ENCODE measurements at regions not wholly inside any gene's neighbourhood (a gene's known extent, or its start where the extent isn't known, plus 50 kb on each side); places are given as distances from the start of the nearest gene placed in this dataset.

DNA sequence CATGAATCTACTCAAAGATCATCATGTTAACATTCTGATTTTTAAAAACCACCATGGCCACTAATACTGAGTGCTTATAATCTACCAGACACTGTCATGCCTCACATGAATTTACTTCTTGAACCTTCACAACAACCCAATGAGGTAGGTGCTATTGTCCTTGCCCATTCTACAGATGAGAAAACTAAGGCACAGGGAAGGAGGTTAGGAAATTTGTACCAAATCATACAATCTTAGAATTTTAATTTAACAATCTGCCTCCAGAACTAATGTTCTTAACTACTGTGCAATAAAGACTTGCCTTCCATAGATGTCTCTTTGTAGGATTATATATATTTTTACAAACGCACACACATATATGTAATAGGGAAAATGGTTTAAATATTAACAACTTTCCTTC, 269.5 kb downstream of the ALDH8A1 start:
- 92 to 100% (median 99%) methylated on average over 1 of the region's 1 CpG for WGBS, 4 donors
- no peak overlapping the region for H3K4me3 ChIP-seq
- DNase-seq: no peak
- H3K4me1 ChIP-seq (replicated peaks in 1 of 2): no peaks in the 10 kb centered on the region
- no peak overlapping the region for H3K27ac ChIP-seq
- H3K27me3 ChIP-seq: no peaks in the 10 kb centered on the region
- intact Hi-C loops (cut with DNase I): no loop called here
- no peaks in the 10 kb centered on the region for H3K9me3 ChIP-seq (replicated peaks in 1 of 3)
- H3K36me3 ChIP-seq (replicated peaks in 1 of 2): no peaks in the 10 kb centered on the region
- TF ChIP-seq POLR2A (IDR thresholded peaks at IDR 0.05): no peak
- TF ChIP-seq, protein P1, sequence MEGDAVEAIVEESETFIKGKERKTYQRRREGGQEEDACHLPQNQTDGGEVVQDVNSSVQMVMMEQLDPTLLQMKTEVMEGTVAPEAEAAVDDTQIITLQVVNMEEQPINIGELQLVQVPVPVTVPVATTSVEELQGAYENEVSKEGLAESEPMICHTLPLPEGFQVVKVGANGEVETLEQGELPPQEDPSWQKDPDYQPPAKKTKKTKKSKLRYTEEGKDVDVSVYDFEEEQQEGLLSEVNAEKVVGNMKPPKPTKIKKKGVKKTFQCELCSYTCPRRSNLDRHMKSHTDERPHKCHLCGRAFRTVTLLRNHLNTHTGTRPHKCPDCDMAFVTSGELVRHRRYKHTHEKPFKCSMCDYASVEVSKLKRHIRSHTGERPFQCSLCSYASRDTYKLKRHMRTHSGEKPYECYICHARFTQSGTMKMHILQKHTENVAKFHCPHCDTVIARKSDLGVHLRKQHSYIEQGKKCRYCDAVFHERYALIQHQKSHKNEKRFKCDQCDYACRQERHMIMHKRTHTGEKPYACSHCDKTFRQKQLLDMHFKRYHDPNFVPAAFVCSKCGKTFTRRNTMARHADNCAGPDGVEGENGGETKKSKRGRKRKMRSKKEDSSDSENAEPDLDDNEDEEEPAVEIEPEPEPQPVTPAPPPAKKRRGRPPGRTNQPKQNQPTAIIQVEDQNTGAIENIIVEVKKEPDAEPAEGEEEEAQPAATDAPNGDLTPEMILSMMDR (IDR thresholded peaks at IDR 0.05): no peak

DNA sequence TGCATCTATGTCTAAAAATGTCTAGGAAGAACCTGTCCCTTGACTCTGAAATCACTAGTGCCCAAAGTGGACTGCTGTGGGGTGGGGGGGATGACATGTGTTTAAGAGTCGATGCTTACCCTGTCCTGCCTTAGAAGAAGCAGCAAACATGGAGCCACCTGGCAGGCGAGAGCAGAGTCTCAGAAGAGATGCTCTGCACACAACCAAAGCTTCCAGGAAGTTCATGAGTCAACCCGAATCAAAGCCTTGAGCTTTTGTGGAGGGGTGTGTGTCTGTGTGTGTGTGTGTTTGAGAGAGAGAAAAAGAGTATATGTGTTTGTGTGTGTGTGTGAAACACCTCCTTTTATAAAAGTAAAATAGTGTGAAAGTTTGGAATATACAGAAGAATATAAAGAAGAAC, 269.9 kb downstream of the ALDH8A1 start:
- intact Hi-C loops (cut with DNase I): no loop called here
- no peak for DNase-seq
- WGBS, 4 donors: 86 to 95% (median 93%) methylated on average over 3 of the region's 3 CpGs
- Histone ChIP-seq H3K4me1 (replicated peaks in 1 of 2) (no peaks in the 10 kb centered on the region), H3K27me3 (no peaks in the 10 kb centered on the region), H3K27ac (no peak overlapping the region), H3K4me3 (no peak overlapping the region), H3K36me3 (replicated peaks in 1 of 2) (no peaks in the 10 kb centered on the region), H3K9me3 (replicated peaks in 1 of 3) (no peaks in the 10 kb centered on the region)
- TF ChIP-seq POLR2A (IDR thresholded peaks at IDR 0.05): no peak
- TF ChIP-seq, protein P1 (IDR thresholded peaks at IDR 0.05): no peak

DNA sequence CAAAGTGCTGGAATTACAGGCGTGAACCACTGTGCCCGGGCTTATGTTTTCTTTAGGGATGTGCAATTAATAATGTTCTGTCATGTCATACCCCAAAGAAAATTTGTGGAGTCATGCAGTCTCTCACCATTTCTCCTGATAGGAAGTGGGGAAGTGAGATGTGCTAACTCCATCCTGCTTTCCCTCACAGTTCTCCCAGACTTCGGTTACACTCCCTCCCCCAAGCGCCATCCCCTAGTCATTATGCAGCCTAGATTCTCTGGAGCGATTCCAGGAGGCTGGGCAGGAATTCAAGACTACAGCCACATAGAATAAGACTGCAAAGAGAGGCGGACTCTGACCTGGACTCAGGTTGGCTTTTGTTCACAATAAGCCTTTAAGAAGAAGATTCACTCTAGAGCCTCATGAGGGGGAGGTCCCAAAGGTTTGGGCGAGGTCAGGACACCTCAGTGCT, 271.4 kb downstream of the ALDH8A1 start:
- Histone ChIP-seq H3K36me3 (replicated peaks in 1 of 2) (no peaks in the 10 kb centered on the region), H3K4me3 (no peak overlapping the region), H3K4me1 (replicated peaks in 1 of 2) (no peaks in the 10 kb centered on the region), H3K9me3 (replicated peaks in 1 of 3) (no peaks in the 10 kb centered on the region), H3K27ac (no peak overlapping the region), H3K27me3 (no peaks in the 10 kb centered on the region)
- TF ChIP-seq POLR2A (IDR thresholded peaks at IDR 0.05): no peak
- TF ChIP-seq, protein P1 (IDR thresholded peaks at IDR 0.05): no peak
- peak; percentile 13 to 59 (median 39) for DNase-seq
- intact Hi-C loops (cut with DNase I): no loop called here
- 65 to 82% (median 71%) methylated on average over 7 of the region's 7 CpGs for WGBS, 4 donors

DNA sequence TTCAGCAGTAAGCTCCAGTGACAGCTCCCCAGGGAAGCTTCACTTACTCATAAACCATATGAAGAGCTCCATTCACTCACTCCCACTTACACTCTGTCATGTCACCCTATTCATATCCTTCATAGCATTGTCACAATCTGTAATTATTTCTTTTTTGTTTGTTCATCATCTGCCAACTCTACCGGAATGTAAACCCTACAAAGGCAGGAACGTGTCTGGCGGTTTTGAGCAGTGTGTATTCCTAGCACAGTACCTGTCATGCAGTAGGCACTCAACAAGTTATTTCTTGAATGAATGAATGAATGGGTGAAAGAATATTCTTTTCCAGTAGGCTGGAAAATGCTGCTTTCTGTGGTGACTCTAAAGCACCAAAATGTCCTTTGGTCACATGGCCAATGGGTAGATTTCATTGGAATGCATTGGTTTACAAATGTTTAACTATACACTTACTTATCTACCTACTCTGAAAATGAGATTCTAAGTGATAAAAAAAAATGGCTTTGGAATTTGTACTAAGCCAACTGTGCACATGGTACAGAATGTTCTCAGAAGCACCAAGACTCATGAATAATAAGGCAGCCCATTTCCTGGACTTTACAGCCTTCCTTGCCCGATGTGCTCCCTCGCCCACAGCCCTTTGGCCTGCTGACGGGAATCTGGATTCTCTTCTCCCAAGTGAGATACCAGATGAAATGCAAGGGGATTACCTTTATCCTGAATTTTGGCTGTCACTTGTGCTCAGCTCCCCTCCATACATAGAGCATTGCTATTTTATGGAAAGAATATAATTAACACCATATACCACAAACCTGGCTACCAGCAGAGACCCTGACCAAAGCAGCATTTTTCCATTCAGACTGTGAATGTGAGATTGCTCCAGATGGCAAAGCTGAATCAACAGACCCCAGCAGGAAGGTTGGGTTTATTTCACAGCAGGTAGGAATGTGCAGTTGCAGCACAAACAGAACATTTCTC, 273.3 kb downstream of the ALDH8A1 start:
- DNase-seq: no peak
- no peak overlapping the region for H3K4me3 ChIP-seq
- no peaks in the 10 kb centered on the region for H3K36me3 ChIP-seq (replicated peaks in 1 of 2)
- intact Hi-C loops (cut with DNase I): no loop called here
- no peaks in the 10 kb centered on the region for H3K27me3 ChIP-seq
- TF ChIP-seq, protein P1 (IDR thresholded peaks at IDR 0.05): no peak
- no peak for TF ChIP-seq POLR2A (IDR thresholded peaks at IDR 0.05)
- H3K27ac ChIP-seq: no peak overlapping the region
- H3K9me3 ChIP-seq (replicated peaks in 1 of 3): no peaks in the 10 kb centered on the region
- no peaks in the 10 kb centered on the region for H3K4me1 ChIP-seq (replicated peaks in 1 of 2)
- 86 to 93% (median 90%) methylated on average over 6 of the region's 6 CpGs for WGBS, 4 donors

Measured in adrenal gland (tissue), 9 donors.